IMR-90 (cell line): ENCODE measurements at regions not wholly inside any gene's neighbourhood (a gene's known extent, or its start where the extent isn't known, plus 50 kb on each side); places are given as distances from the start of the nearest gene placed in this dataset.

Source experiments
- CEBPB ChIP-seq: IDR thresholded peaks from 2 replicates; pipeline ENCODE4 v1.6.1; 2012; ENCODE audit warnings: low read depth, low read length, improper control_type of control experiment
- CHD1 ChIP-seq: IDR thresholded peaks from 2 replicates; pipeline ENCODE4 v1.6.1; 2012; ENCODE audit warnings: low read depth, low read length, improper control_type of control experiment
- FOS ChIP-seq: fragments of 150-350 bp; IDR thresholded peaks from 2 replicates; pipeline ENCODE4 v1.6.1; 2016; ENCODE audit warnings: low read depth, low read length
- MAZ ChIP-seq: IDR thresholded peaks from 2 replicates; pipeline ENCODE4 v1.6.1; 2012; ENCODE audit warnings: low read depth, mild to moderate bottlenecking, low read length, improper control_type of control experiment, moderate library complexity, borderline replicate concordance
- MXI1 ChIP-seq: IDR thresholded peaks from 2 replicates; pipeline ENCODE4 v1.6.1; 2012; ENCODE audit warnings: low read depth, mild to moderate bottlenecking, low read length, moderate library complexity, borderline replicate concordance
- NFE2L2 ChIP-seq: fragments of 150-350 bp; IDR thresholded peaks from 2 replicates; pipeline ENCODE4 v1.6.1; 2016; ENCODE audit warnings: low read depth, mild to moderate bottlenecking, low read length
- POLR2A ChIP-seq: IDR thresholded peaks from 2 replicates; pipeline ENCODE4 v1.6.1; 2012; ENCODE audit warnings: mild to moderate bottlenecking, low read depth, low read length
- RAD21 ChIP-seq: IDR thresholded peaks from 2 replicates; pipeline ENCODE4 v1.6.1; 2012; ENCODE audit warnings: low read length, improper control_type of control experiment
- RCOR1 ChIP-seq: IDR thresholded peaks from 2 replicates; pipeline ENCODE4 v1.6.1; 2012; ENCODE audit warnings: mild to moderate bottlenecking, low read length, improper control_type of control experiment; ENCODE audit not compliant: insufficient replicate concordance
- RFX5 ChIP-seq: IDR thresholded peaks from 2 replicates; pipeline ENCODE4 v1.8.0; 2012; ENCODE audit warnings: low read depth, mild to moderate bottlenecking, low read length, moderate library complexity
- SMC3 ChIP-seq: fragments of 150-350 bp; IDR thresholded peaks from 2 replicates; pipeline ENCODE4 v1.6.1; 2016; ENCODE audit warnings: low read depth, mild to moderate bottlenecking, antibody characterized with exemption, low read length, moderate library complexity
- TF ChIP-seq, protein P1 (sequence below): conservative IDR thresholded peaks from 2 replicates; pipeline ENCODE4 v1.5.1; 2012; ENCODE audit warnings: mild to moderate bottlenecking, low read depth, low read length, improper control_type of control experiment
- TF ChIP-seq, protein P2 (sequence below): fragments of 150-350 bp; IDR thresholded peaks from 2 replicates; pipeline ENCODE4 v1.6.1; 2017; ENCODE audit warnings: mild to moderate bottlenecking, antibody characterized with exemption, low read length, low read depth

DNA sequence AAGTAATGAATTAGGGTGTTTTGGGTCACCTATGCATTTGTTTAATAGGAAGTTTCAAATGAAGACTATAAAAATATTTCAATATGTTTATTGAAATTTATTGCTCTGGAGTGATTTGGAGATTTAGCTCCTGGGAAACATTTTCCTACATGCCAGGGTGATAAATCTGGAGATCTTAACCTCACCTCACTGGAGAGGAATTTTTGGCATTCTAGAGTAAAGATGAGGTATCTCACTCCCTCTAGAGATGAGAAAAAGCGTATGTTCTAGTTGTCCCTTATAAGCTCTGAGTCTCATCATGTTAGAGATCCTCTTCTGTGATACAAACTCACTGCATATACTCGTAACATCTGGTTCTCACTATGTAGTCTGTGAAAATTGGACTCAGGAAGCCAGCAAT, 219.0 kb downstream of the KLHL4 start:
- no peak for TF ChIP-seq POLR2A
- no peak for TF ChIP-seq CHD1
- TF ChIP-seq, protein P1, sequence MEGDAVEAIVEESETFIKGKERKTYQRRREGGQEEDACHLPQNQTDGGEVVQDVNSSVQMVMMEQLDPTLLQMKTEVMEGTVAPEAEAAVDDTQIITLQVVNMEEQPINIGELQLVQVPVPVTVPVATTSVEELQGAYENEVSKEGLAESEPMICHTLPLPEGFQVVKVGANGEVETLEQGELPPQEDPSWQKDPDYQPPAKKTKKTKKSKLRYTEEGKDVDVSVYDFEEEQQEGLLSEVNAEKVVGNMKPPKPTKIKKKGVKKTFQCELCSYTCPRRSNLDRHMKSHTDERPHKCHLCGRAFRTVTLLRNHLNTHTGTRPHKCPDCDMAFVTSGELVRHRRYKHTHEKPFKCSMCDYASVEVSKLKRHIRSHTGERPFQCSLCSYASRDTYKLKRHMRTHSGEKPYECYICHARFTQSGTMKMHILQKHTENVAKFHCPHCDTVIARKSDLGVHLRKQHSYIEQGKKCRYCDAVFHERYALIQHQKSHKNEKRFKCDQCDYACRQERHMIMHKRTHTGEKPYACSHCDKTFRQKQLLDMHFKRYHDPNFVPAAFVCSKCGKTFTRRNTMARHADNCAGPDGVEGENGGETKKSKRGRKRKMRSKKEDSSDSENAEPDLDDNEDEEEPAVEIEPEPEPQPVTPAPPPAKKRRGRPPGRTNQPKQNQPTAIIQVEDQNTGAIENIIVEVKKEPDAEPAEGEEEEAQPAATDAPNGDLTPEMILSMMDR, result no peak
- no peak for TF ChIP-seq RCOR1
- TF ChIP-seq MAZ, result no peak
- TF ChIP-seq RAD21, result no peak
- no peak for TF ChIP-seq SMC3
- TF ChIP-seq, protein P2, sequence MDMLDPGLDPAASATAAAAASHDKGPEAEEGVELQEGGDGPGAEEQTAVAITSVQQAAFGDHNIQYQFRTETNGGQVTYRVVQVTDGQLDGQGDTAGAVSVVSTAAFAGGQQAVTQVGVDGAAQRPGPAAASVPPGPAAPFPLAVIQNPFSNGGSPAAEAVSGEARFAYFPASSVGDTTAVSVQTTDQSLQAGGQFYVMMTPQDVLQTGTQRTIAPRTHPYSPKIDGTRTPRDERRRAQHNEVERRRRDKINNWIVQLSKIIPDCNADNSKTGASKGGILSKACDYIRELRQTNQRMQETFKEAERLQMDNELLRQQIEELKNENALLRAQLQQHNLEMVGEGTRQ, result no peak
- TF ChIP-seq RFX5, result no peak
- TF ChIP-seq NFE2L2, result no peak
- no peak for TF ChIP-seq CEBPB
- TF ChIP-seq FOS, result no peak
- no peak for TF ChIP-seq MXI1
